WTC11 (cell line): ENCODE measurements at regions not wholly inside any gene's neighbourhood (a gene's known extent, or its start where the extent isn't known, plus 50 kb on each side); places are given as distances from the start of the nearest gene placed in this dataset.

Source experiments
- ATAC-seq: fragments of 200-7000 bp; cut with Tn5 transposase; 2 replicates; pipeline ENCODE4 v1.10.0; 2021; ENCODE audit warnings: mild to moderate bottlenecking, moderate library complexity
- CTCF ChIA-PET: fragments of 300-600 bp; sonication (Branson Sonifier 250); formaldehyde crosslinking; loops from one replicate; lab custom pipeline; 2021; ENCODE audit warnings: antibody characterized with exemption; lab: Charles Lee
- POLR2A ChIA-PET: fragments of 350-600 bp; sonication (Branson Sonifier 250); formaldehyde crosslinking; loops from one replicate; lab custom pipeline; 2021; ENCODE audit warnings: antibody characterized with exemption; lab: Charles Lee
- DNase-seq: peaks from one replicate; pipeline ENCODE4 v3.0.0; 2021; ENCODE audit warnings: low spot score
- H3K27ac Mint-ChIP-seq: 2 replicates; pipeline ENCODE4 v1.8.0; 2021; ENCODE audit warnings: mixed read lengths
- H3K27me3 Mint-ChIP-seq: 2 replicates; pipeline ENCODE4 v1.8.0; 2021; ENCODE audit warnings: low read depth, mild to moderate bottlenecking, moderate library complexity, mixed read lengths
- H3K36me3 Mint-ChIP-seq: 2 replicates; pipeline ENCODE4 v1.8.0; 2021; ENCODE audit warnings: mixed read lengths
- H3K4me1 Mint-ChIP-seq: 2 replicates; pipeline ENCODE4 v1.8.0; 2022; ENCODE audit warnings: mixed read lengths
- H3K4me3 Mint-ChIP-seq: 2 replicates; pipeline ENCODE4 v1.8.0; 2021; ENCODE audit warnings: mild to moderate bottlenecking, moderate library complexity, mixed read lengths
- H3K9me3 Mint-ChIP-seq: 2 replicates; pipeline ENCODE4 v1.8.0; 2021; ENCODE audit warnings: mixed read lengths
- ATF1 ChIP-seq: sonication (generic); formaldehyde crosslinking; IDR thresholded peaks from 2 replicates; pipeline ENCODE4 v1.8.1; 2023; ENCODE audit warnings: mild to moderate bottlenecking, moderate library complexity, missing genetic modification reagents
- ATF2 ChIP-seq: sonication (generic); formaldehyde crosslinking; IDR thresholded peaks from 2 replicates; pipeline ENCODE4 v1.8.1; 2022; ENCODE audit warnings: low read depth, missing genetic modification reagents, borderline replicate concordance
- EMX1 ChIP-seq: fragments of 250-450 bp; sonication (Bioruptor Pico); IDR thresholded peaks from 2 replicates; pipeline ENCODE4 v1.8.0; 2021; ENCODE audit warnings: mild to moderate bottlenecking
- ERG ChIP-seq: fragments of 250-450 bp; sonication (Bioruptor Pico); IDR thresholded peaks from 2 replicates; pipeline ENCODE4 v1.8.0; 2021; ENCODE audit warnings: mild to moderate bottlenecking
- HMGXB4 ChIP-seq: sonication (generic); formaldehyde crosslinking; IDR thresholded peaks from 2 replicates; pipeline ENCODE4 v1.8.1; 2023; ENCODE audit warnings: mild to moderate bottlenecking, moderate library complexity, missing genetic modification reagents
- JAZF1 ChIP-seq: fragments of 250-450 bp; sonication (Bioruptor Pico); IDR thresholded peaks from 2 replicates; pipeline ENCODE4 v1.9.0; 2021; ENCODE audit warnings: moderate library complexity, mild to moderate bottlenecking, inconsistent platforms
- USF2 ChIP-seq: sonication (generic); formaldehyde crosslinking; IDR thresholded peaks from 2 replicates; pipeline ENCODE4 v1.8.1; 2023; ENCODE audit warnings: mild to moderate bottlenecking, missing genetic modification reagents, moderate library complexity
- ZNF317 ChIP-seq: sonication (generic); formaldehyde crosslinking; IDR thresholded peaks from 2 replicates; pipeline ENCODE4 v1.8.1; 2023; ENCODE audit warnings: low read depth, mild to moderate bottlenecking, moderate library complexity, missing genetic modification reagents, borderline replicate concordance
- TF ChIP-seq, protein P1 (sequence below): sonication (generic); formaldehyde crosslinking; IDR thresholded peaks from 2 replicates; pipeline ENCODE4 v1.8.1; 2022; ENCODE audit warnings: missing genetic modification reagents, borderline replicate concordance
- TF ChIP-seq, protein P2 (sequence below): fragments of 250-450 bp; sonication (Bioruptor Pico); IDR thresholded peaks from 2 replicates; pipeline ENCODE4 v1.9.0; 2021; ENCODE audit warnings: moderate library complexity, mild to moderate bottlenecking, inconsistent platforms, borderline replicate concordance
- TF ChIP-seq, protein P3 (sequence below): fragments of 200-600 bp; IDR thresholded peaks from 2 replicates; pipeline ENCODE4 v1.8.0; 2022; ENCODE audit warnings: antibody characterized with exemption
- TF ChIP-seq, protein P4 (sequence below): sonication (generic); formaldehyde crosslinking; conservative IDR thresholded peaks from 2 replicates; pipeline ENCODE4 v1.8.1; 2022; ENCODE audit warnings: mild to moderate bottlenecking, missing genetic modification reagents

GRCh38 chr22:49519117-49519737 is 308.4 kb downstream of the BRD1 start (continued):
- TF ChIP-seq ERG (CRISPR knock-in tag) (no peak), USF2 (no peak)
- TF ChIP-seq, protein P1, sequence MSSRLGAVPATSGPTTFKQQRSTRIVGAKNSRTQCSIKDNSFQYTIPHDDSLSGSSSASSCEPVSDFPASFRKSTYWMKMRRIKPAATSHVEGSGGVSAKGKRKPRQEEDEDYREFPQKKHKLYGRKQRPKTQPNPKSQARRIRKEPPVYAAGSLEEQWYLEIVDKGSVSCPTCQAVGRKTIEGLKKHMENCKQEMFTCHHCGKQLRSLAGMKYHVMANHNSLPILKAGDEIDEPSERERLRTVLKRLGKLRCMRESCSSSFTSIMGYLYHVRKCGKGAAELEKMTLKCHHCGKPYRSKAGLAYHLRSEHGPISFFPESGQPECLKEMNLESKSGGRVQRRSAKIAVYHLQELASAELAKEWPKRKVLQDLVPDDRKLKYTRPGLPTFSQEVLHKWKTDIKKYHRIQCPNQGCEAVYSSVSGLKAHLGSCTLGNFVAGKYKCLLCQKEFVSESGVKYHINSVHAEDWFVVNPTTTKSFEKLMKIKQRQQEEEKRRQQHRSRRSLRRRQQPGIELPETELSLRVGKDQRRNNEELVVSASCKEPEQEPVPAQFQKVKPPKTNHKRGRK (CRISPR knock-in tag): no peak
- TF ChIP-seq, all 79 proteins: peak for 0

DNA sequence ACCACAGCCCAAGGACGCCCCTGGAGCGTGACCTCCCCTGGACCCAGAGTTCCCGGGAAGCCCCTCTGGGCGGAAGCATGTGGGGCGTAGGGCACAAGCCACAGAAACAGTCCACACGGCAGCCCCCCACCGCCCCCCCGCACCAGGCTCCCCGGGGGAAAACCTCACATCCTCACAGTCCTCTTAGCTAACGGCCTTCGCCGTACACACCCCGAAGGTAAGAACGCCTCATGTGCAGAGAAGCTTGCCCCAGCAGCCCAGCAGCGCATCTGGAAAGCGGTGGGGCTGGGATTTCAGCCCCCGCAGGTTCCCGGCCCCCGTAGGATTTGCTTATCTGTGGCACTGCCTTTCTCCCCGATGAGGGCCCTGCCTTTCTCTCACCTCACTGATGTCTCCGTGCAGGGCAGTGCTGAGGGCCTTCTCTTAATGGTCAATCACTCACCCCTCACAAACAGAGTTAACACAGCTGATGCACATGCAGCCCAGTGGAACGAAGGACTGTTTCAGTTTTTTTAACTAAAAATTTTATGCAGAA is 309.2 kb downstream of the BRD1 start:
- no peak overlapping the region for H3K4me3 Mint-ChIP-seq
- peaks cover 33% of the 10 kb centered on the region for H3K4me1 Mint-ChIP-seq

DNA sequence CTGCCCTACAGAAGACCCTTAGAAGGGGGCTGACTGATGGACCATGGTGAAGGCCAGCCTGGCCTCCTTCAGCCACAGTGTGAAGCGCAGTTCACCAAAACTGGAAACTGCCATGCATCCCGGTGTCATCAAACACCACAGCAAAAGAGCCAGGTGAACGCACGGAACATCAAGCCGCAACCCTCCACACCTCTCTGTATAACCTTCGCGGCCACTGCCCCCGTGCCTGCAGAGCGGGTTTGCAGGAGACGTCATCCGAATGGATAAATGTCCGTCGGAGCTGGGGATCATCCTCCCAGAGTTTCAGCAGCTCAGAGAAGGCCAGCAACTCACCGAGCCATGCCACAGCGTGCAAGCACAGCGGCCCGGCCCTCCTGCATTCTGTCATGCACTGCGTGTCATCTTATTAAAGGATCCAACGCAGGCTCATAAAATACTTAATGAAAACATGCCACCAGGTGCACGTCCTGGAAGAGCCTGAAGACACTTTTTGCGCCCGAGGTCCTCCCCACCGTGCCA is 309.9 kb downstream of the BRD1 start:
- no peaks in the 10 kb centered on the region for H3K27me3 Mint-ChIP-seq
- CTCF ChIA-PET: no interaction called here
- ATAC-seq (no peak), DNase-seq (no peak)
- H3K4me3 Mint-ChIP-seq: no peak overlapping the region
- H3K9me3 Mint-ChIP-seq: peaks cover 8% of the 10 kb centered on the region
- peaks cover 4% of the 10 kb centered on the region for H3K36me3 Mint-ChIP-seq
- TF ChIP-seq ATF2 (CRISPR knock-in tag) (no peak), JAZF1 (no peak)
- TF ChIP-seq, protein P2, sequence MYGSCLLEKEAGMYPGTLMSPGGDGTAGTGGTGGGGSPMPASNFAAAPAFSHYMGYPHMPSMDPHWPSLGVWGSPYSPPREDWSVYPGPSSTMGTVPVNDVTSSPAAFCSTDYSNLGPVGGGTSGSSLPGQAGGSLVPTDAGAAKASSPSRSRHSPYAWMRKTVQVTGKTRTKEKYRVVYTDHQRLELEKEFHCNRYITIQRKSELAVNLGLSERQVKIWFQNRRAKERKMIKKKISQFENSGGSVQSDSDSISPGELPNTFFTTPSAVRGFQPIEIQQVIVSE (CRISPR knock-in tag): no peak
- POLR2A ChIA-PET: no interaction called here
- H3K27ac Mint-ChIP-seq: no peak overlapping the region
- H3K4me1 Mint-ChIP-seq: peaks cover 39% of the 10 kb centered on the region

More for the DNA sequence above, 309.2 kb downstream of the BRD1 start:
- H3K9me3 Mint-ChIP-seq: peaks cover 8% of the 10 kb centered on the region
- TF ChIP-seq, protein P3, sequence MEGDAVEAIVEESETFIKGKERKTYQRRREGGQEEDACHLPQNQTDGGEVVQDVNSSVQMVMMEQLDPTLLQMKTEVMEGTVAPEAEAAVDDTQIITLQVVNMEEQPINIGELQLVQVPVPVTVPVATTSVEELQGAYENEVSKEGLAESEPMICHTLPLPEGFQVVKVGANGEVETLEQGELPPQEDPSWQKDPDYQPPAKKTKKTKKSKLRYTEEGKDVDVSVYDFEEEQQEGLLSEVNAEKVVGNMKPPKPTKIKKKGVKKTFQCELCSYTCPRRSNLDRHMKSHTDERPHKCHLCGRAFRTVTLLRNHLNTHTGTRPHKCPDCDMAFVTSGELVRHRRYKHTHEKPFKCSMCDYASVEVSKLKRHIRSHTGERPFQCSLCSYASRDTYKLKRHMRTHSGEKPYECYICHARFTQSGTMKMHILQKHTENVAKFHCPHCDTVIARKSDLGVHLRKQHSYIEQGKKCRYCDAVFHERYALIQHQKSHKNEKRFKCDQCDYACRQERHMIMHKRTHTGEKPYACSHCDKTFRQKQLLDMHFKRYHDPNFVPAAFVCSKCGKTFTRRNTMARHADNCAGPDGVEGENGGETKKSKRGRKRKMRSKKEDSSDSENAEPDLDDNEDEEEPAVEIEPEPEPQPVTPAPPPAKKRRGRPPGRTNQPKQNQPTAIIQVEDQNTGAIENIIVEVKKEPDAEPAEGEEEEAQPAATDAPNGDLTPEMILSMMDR: no peak
- TF ChIP-seq ATF1 (CRISPR knock-in tag) (no peak), HMGXB4 (CRISPR knock-in tag) (no peak), ZNF317 (CRISPR knock-in tag) (no peak), EMX1 (CRISPR knock-in tag) (no peak)
- TF ChIP-seq, protein P4, sequence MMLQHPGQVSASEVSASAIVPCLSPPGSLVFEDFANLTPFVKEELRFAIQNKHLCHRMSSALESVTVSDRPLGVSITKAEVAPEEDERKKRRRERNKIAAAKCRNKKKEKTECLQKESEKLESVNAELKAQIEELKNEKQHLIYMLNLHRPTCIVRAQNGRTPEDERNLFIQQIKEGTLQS: no peak
- H3K36me3 Mint-ChIP-seq: peaks cover 4% of the 10 kb centered on the region
- DNase-seq (no peak), ATAC-seq (no peak)
- CTCF ChIA-PET: no interaction called here
- no peaks in the 10 kb centered on the region for H3K27me3 Mint-ChIP-seq
- POLR2A ChIA-PET: no interaction called here
- no peak overlapping the region for H3K27ac Mint-ChIP-seq
